ENCODE measurements at regions not wholly inside any gene's neighbourhood (a gene's known extent, or its start where the extent isn't known, plus 50 kb on each side); places are given as distances from the start of the nearest gene placed in this dataset.

DNA sequence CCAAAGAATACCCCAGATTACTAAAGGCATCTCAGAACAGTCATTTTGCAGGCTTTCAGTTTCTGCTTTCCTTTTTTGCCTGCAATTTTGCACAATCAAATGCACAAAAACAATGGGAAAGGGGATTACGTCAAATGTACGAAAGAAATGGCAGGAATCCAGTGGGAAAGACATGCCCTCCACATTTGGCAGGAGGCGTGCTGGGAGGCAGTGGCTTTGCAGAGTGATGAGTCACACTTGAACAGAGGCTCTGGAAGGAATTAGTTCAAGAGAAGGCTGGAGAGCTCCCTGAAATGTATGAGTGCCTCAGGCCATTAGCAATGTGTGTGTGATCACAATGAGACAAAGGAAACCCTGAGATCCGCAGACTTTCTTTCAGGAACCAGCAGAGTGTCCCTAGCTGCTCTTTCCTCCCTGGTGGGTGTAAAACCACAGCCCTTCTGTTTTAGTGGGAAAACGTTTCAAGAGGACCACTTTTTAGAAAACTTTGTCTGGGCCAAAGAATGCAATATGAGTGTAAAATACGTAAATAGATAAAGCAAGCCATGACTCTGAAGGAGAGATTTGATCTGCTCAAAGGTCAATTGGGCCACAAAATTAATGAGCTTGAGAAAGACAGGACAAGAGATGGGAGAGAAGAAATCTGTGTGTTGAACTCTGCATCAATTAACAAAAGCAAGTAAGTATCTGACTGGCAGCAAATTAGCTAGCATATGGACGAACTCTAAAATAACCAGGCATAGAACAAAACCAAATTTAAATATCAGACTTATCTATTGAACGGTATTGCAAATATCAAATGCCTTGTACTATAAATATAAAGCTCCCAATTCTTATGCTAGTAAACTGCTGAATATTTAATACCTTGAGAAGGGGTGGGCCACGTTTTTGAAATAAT, 155.4 kb upstream of the PDE3A start:
- no peaks in the 10 kb centered on the region for H3K4me1 ChIP-seq (replicated peaks in 1 of 2; ENCODE audit: control insufficient read depth in 2 of 2, insufficient read depth in 2 of 2, low read length in 2 of 2)
- no peaks in the 10 kb centered on the region for H3K79me2 ChIP-seq (ENCODE audit: control insufficient read depth, insufficient read depth, low read length)
- ATAC-seq: no peak
- no peaks in the 10 kb centered on the region for H3K9me1 ChIP-seq (ENCODE audit: control insufficient read depth, insufficient read depth, low read length)
- in situ Hi-C loops (cut with MboI) (no loop called here), intact Hi-C loops (cut with micrococcal nuclease) (no loop called here)
- no peaks in the 10 kb centered on the region for H3K36me3 ChIP-seq (ENCODE audit: control insufficient read depth, insufficient read depth, low read length)
- no peaks in the 10 kb centered on the region for H3K27me3 ChIP-seq (ENCODE audit: control insufficient read depth in 2 of 2, insufficient read depth in 2 of 2, low read length in 2 of 2)
- no peak for FAIRE-seq
- no peak overlapping the region for H3K4me2 ChIP-seq (ENCODE audit: insufficient read depth, low read length)
- no peak overlapping the region for H3K4me3 ChIP-seq
- H3K9ac ChIP-seq (ENCODE audit: insufficient read depth in 1 of 2, low read depth in 2 of 2, low read length in 2 of 2): no peak overlapping the region
- no peaks in the 10 kb centered on the region for H3K9me3 ChIP-seq (replicated peaks; ENCODE audit: control insufficient read depth, insufficient read depth, low read depth, low read length)
- no peaks in the 10 kb centered on the region for H4K20me1 ChIP-seq (replicated peaks; ENCODE audit: control insufficient read depth, insufficient read depth, low read length)
- H3K27ac ChIP-seq (ENCODE audit: extremely low read depth, low read depth, low read length): no peak overlapping the region
- ChIA-PET CTCF (ENCODE audit: low intra/inter-chr PET ratio) (no interaction called here), POLR2A (no interaction called here)
- no peak overlapping the region for H2AFZ ChIP-seq (ENCODE audit: low read depth, low read length)
- BruUV-seq (replicated peaks): no TSS peak
- DNase-seq (ENCODE audit: extremely low read depth in 1 of 4, low spot score in 3 of 4): no peak
- WGBS (ENCODE audit: insufficient coverage, low coverage, missing lambda C conversion rate): 0% methylated on average over 8 of the region's 9 CpGs
- TF ChIP-seq, protein P1, sequence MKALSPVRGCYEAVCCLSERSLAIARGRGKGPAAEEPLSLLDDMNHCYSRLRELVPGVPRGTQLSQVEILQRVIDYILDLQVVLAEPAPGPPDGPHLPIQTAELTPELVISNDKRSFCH (CRISPR knock-in tag; IDR thresholded peaks at IDR 0.05): no peak
- TF ChIP-seq, protein P1 (tag; IDR thresholded peaks at IDR 0.05): no peak
- TF ChIP-seq BCOR (IDR thresholded peaks at IDR 0.05) (no peak), REST (IDR thresholded peaks at IDR 0.05; ENCODE audit: borderline replicate concordance) (no peak), REST (CRISPR knock-in tag; IDR thresholded peaks at IDR 0.05; ENCODE audit: low read depth) (no peak), ZBTB49 (CRISPR knock-in tag; IDR thresholded peaks at IDR 0.05; ENCODE audit: borderline replicate concordance) (no peak), RHOXF2B (CRISPR knock-in tag; conservative IDR thresholded peaks at IDR 0.05) (no peak)

Measured in K562 (cell line).